SJSA1 (cell line): ENCODE measurements at regions not wholly inside any gene's neighbourhood (a gene's known extent, or its start where the extent isn't known, plus 50 kb on each side); places are given as distances from the start of the nearest gene placed in this dataset.

Experiments
- DNase-seq, 2 experiments: peaks; one replicate each; pipeline ENCODE4 v3.0.0-alpha.2; 2015 to 2020; ENCODE audit warnings: low spot score in 2 of 2, low read depth in 1 of 2
- H3K27ac ChIP-seq: fragments of 250-450 bp; sonication (Bioruptor Pico); 2 replicates; pipeline ENCODE4 v1.5.1; 2020; ENCODE audit warnings: mild to moderate bottlenecking, moderate library complexity
- H3K27me3 ChIP-seq: fragments of 250-450 bp; sonication (Bioruptor Pico); replicated peaks from 2 replicates; pipeline ENCODE4 v1.5.1; 2020; ENCODE audit warnings: mild to moderate bottlenecking, moderate library complexity
- H3K36me3 ChIP-seq: fragments of 250-450 bp; sonication (Bioruptor Pico); 2 replicates; pipeline ENCODE4 v1.5.1; 2020; ENCODE audit warnings: mild to moderate bottlenecking
- H3K4me1 ChIP-seq: fragments of 250-450 bp; sonication (Bioruptor Pico); replicated peaks from 2 replicates; pipeline ENCODE4 v1.6.1; 2021; ENCODE audit warnings: mild to moderate bottlenecking
- H3K4me3 ChIP-seq: fragments of 250-450 bp; sonication (Bioruptor Pico); 2 replicates; pipeline ENCODE4 v1.5.1; 2020; ENCODE audit warnings: mild to moderate bottlenecking
- H3K9me3 ChIP-seq: fragments of 250-450 bp; sonication (Bioruptor Pico); replicated peaks from 2 replicates; pipeline ENCODE4 v1.5.1; 2020; ENCODE audit warnings: mild to moderate bottlenecking

- Histone ChIP-seq H3K36me3 (no peaks in the 10 kb centered on the region), H3K4me3 (no peak overlapping the region), H3K4me1 (no peaks in the 10 kb centered on the region), H3K27me3 (no peaks in the 10 kb centered on the region), H3K27ac (no peak overlapping the region), H3K9me3 (no peaks in the 10 kb centered on the region)
- DNase-seq: no peak
Measured at GRCh38 chr5:35359859-35360258, 129.6 kb upstream of the PRLR start.

DNA sequence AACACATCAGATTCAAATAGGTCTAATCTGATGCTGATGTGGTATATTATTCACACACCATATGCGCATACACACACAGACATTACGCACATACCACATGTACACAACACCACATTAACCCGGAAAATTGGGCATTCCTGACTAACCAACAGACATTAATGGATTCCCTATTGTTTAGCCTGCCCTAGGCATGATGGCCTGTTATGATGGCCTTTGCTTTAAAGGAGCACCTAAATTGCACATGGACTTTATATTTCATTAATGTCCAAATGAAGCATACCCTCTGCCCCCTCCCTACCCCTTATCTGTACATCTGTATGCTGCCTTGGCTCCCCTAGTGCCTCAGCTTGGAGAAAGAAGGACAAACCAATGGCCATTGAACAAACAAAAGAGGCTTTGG is 127.7 kb upstream of the PRLR start:
- Histone ChIP-seq H3K4me1 (no peaks in the 10 kb centered on the region), H3K27ac (no peak overlapping the region), H3K4me3 (no peak overlapping the region), H3K36me3 (no peaks in the 10 kb centered on the region), H3K27me3 (no peaks in the 10 kb centered on the region), H3K9me3 (no peaks in the 10 kb centered on the region)
- DNase-seq: no peak

DNA sequence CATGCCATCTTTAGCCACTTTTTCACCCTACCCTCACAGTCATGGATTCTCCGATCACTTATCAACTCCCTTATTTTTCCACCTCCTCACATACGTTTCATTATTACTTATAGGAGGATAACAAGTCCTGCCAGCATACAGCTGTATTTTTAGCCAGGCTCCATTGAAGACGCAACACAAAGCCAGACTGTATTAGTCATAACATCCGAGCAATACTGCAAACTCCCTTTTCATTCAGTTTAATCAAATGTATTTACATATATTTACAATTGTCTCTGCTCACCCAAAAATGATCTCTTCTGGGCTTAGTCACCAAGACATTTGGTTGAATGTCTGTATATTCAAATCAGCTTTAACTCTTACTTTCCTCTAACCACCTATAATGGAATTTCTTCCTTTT is 126.4 kb upstream of the PRLR start:
- no peaks in the 10 kb centered on the region for H3K36me3 ChIP-seq
- no peaks in the 10 kb centered on the region for H3K27me3 ChIP-seq
- no peak overlapping the region for H3K27ac ChIP-seq
- H3K9me3 ChIP-seq: no peaks in the 10 kb centered on the region
- H3K4me3 ChIP-seq: no peak overlapping the region
- DNase-seq: no peak
- H3K4me1 ChIP-seq: no peaks in the 10 kb centered on the region

- H3K36me3 ChIP-seq: no peaks in the 10 kb centered on the region
- DNase-seq: no peak
- no peaks in the 10 kb centered on the region for H3K9me3 ChIP-seq
- no peak overlapping the region for H3K27ac ChIP-seq
- H3K4me1 ChIP-seq: no peaks in the 10 kb centered on the region
- H3K27me3 ChIP-seq: no peaks in the 10 kb centered on the region
- H3K4me3 ChIP-seq: no peak overlapping the region
Measured at GRCh38 chr5:35354751-35355150, 124.5 kb upstream of the PRLR start.

GRCh38 chr5:35345222-35345621 is 114.9 kb upstream of the PRLR start:
- Histone ChIP-seq H3K4me1 (no peaks in the 10 kb centered on the region), H3K4me3 (no peak overlapping the region), H3K36me3 (no peaks in the 10 kb centered on the region), H3K9me3 (no peaks in the 10 kb centered on the region), H3K27me3 (no peaks in the 10 kb centered on the region), H3K27ac (no peak overlapping the region)
- no peak for DNase-seq

- Histone ChIP-seq H3K9me3 (no peaks in the 10 kb centered on the region), H3K4me3 (no peak overlapping the region), H3K27me3 (no peaks in the 10 kb centered on the region), H3K36me3 (no peaks in the 10 kb centered on the region), H3K27ac (no peak overlapping the region), H3K4me1 (no peaks in the 10 kb centered on the region)
- no peak for DNase-seq
Measured at GRCh38 chr5:35342664-35343063, 112.4 kb upstream of the PRLR start.

DNA sequence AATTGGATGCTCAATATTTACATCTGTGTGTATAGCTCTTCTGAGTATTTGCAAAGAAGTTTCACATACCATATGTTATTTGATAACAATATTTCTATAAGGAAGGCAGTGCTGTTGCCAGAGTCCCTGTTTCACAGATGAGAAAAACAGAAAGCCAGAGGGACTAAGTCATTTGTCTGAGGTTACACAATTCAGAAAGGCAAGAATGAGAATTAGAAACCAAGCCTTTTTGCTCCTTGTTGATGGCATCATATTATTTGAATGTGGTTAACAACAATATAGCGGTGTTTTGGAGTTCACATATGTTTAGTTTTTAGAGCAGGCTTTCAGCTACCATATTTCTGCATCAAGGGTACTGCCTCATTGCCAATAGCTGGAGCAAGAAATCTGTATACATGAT is 110.9 kb upstream of the PRLR start:
- Histone ChIP-seq H3K4me1 (no peaks in the 10 kb centered on the region), H3K27me3 (no peaks in the 10 kb centered on the region), H3K9me3 (no peaks in the 10 kb centered on the region), H3K27ac (no peak overlapping the region), H3K4me3 (no peak overlapping the region), H3K36me3 (no peaks in the 10 kb centered on the region)
- DNase-seq: no peak

GRCh38 chr5:35339616-35340100 is 109.4 kb upstream of the PRLR start:
- no peaks in the 10 kb centered on the region for H3K9me3 ChIP-seq
- no peaks in the 10 kb centered on the region for H3K4me1 ChIP-seq
- no peaks in the 10 kb centered on the region for H3K36me3 ChIP-seq
- H3K27ac ChIP-seq: no peak overlapping the region
- DNase-seq: no peak
- H3K4me3 ChIP-seq: no peak overlapping the region
- no peaks in the 10 kb centered on the region for H3K27me3 ChIP-seq

DNA sequence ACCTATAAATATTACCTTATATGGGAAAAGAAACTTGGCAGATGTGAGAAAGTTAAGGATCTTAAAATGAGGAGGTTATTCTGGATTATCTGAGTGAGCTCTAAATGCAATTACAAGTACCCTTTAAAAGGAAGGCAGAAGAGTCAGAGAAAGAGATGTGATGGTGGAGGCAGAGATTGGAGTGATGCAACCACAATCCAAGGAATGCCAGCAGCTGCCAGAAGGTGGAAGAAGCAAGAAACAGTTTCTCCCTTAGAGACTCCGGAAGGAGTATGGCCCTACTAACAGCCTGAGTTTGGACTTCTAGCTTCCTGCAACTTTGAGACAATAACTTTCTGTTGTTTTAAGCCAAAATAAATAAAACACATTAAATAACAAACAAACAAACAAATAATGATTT is 108.7 kb upstream of the PRLR start:
- Histone ChIP-seq H3K27ac (no peak overlapping the region), H3K9me3 (no peaks in the 10 kb centered on the region), H3K4me1 (no peaks in the 10 kb centered on the region), H3K36me3 (no peaks in the 10 kb centered on the region), H3K4me3 (no peak overlapping the region), H3K27me3 (no peaks in the 10 kb centered on the region)
- no peak for DNase-seq

GRCh38 chr5:35338157-35338453 is 107.8 kb upstream of the PRLR start:
- H3K4me3 ChIP-seq: no peak overlapping the region
- H3K27ac ChIP-seq: no peak overlapping the region
- DNase-seq: no peak
- H3K27me3 ChIP-seq: no peaks in the 10 kb centered on the region
- H3K4me1 ChIP-seq: no peaks in the 10 kb centered on the region
- no peaks in the 10 kb centered on the region for H3K36me3 ChIP-seq
- no peaks in the 10 kb centered on the region for H3K9me3 ChIP-seq

- no peak overlapping the region for H3K4me3 ChIP-seq
- no peaks in the 10 kb centered on the region for H3K36me3 ChIP-seq
- H3K4me1 ChIP-seq: no peaks in the 10 kb centered on the region
- no peaks in the 10 kb centered on the region for H3K27me3 ChIP-seq
- H3K9me3 ChIP-seq: no peaks in the 10 kb centered on the region
- DNase-seq: no peak
- H3K27ac ChIP-seq: no peak overlapping the region
Measured at GRCh38 chr5:35337340-35338156, 107.3 kb upstream of the PRLR start.

GRCh38 chr5:35336230-35336629 is 105.9 kb upstream of the PRLR start:
- Histone ChIP-seq H3K4me3 (no peak overlapping the region), H3K27me3 (no peaks in the 10 kb centered on the region), H3K36me3 (no peaks in the 10 kb centered on the region), H3K9me3 (no peaks in the 10 kb centered on the region), H3K4me1 (no peaks in the 10 kb centered on the region), H3K27ac (no peak overlapping the region)
- DNase-seq: no peak

DNA sequence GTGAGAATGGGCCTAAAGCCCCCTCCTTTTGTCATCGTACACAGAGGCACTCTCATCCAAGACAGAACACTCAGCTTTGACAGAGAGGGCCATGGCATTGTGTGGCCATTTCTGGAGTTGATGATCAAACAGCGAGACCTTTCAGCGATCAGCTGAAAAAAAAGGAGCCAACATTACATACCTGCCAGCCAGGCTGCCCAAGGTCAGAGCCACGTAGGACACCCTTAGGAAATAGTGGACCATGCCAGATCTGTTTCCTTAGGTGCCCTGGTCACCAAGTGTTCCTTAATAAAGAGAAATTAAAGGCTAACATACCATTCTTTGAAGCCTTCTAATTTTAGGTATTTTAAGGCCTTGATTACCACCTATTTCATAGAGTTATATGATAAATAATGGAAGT is 105.5 kb upstream of the PRLR start:
- H3K27me3 ChIP-seq: no peaks in the 10 kb centered on the region
- no peaks in the 10 kb centered on the region for H3K4me1 ChIP-seq
- no peaks in the 10 kb centered on the region for H3K9me3 ChIP-seq
- no peaks in the 10 kb centered on the region for H3K36me3 ChIP-seq
- H3K4me3 ChIP-seq: no peak overlapping the region
- no peak for DNase-seq
- no peak overlapping the region for H3K27ac ChIP-seq

DNA sequence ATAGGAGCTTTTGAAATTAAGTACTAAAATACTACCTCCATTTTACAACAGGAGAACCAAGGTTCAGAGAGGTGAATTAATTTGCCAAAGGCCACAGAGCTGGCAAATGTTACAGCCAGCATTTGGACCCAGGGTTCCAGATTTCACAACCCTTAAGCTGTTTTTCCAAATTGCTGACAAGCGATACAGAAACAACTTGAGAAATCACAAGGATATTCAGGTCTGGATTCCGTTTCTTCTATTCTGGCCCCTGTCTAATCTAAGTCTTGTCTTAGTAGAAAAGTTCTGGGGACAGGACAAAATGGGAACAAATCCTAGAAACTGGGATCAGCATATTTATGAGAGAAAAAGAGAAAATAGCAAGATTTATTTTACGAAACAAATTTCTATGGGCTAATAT is 103.1 kb upstream of the PRLR start:
- Histone ChIP-seq H3K9me3 (no peaks in the 10 kb centered on the region), H3K36me3 (no peaks in the 10 kb centered on the region), H3K27me3 (0 out of 2 replicates have a peak, but pooled peaks cover 3% of the 10 kb centered on the region), H3K4me1 (no peaks in the 10 kb centered on the region), H3K4me3 (no peak overlapping the region), H3K27ac (no peak overlapping the region)
- no peak for DNase-seq
